HUES6 (cell line): ENCODE measurements at regions not wholly inside any gene's neighbourhood (a gene's known extent, or its start where the extent isn't known, plus 50 kb on each side); places are given as distances from the start of the nearest gene placed in this dataset.

Experiments used
- H3K27ac ChIP-seq: 2 replicates; pipeline ENCODE4 v1.7.0; 2013; ENCODE audit warnings: low read depth, mild to moderate bottlenecking, low read length, inconsistent platforms
- H3K27me3 ChIP-seq: 2 replicates; pipeline ENCODE4 v1.6.1; 2013; ENCODE audit warnings: low read length; ENCODE audit not compliant: control insufficient read depth, insufficient read depth
- H3K36me3 ChIP-seq: 2 replicates; pipeline ENCODE4 v1.6.1; 2013; ENCODE audit warnings: low read length; ENCODE audit not compliant: control insufficient read depth, insufficient read depth
- H3K4me1 ChIP-seq: 2 replicates; pipeline ENCODE4 v1.6.1; 2013; ENCODE audit warnings: low read length; ENCODE audit not compliant: control insufficient read depth, insufficient read depth
- H3K4me3 ChIP-seq: 2 replicates; pipeline ENCODE4 v1.5.1; 2013; ENCODE audit warnings: low read depth, low read length
- H3K9ac ChIP-seq: one replicate; pipeline ENCODE4 v1.6.1; 2013; ENCODE audit warnings: mild to moderate bottlenecking, low read length
- H3K9me3 ChIP-seq: 2 replicates; pipeline ENCODE4 v1.6.1; 2013; ENCODE audit warnings: low read depth, low read length; ENCODE audit not compliant: control insufficient read depth, insufficient read depth

DNA sequence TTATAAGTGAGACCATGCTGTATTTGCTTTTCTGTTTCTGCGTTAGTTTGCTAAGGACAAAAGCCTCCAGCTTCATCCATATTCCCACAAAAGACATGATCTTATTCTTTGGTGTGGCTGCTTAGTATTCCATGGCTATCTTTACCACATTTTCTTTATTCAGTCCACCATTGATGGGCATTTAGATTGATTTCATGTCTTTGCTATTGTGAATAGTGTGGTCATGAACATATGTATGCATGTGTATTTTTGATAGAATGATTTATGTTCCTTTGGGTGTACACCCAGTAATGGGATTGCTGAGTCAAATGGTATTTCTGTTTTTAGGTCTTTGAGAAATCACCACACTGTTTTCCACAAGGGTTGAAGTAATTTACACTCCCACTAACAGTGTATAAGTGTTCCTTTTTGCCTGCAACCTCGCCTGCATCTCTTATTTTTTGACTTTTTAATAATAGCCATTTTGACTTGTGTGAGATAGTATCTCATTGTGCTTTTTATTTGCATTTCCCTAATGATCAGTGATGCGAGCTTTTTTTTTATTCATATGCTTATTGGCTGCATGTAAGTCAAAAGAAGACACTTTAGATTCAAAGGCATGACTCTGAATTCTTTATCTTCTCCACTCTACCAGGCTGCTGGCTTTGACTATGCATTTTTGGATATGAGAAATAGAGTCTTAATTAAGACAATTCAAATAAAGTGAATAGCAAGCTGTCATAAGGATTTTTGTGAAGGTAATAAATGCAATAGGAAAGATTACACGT lies 183.3 kb upstream of the SYNPR start:
- Histone ChIP-seq H3K9ac (no peak overlapping the region), H3K4me3 (no peak overlapping the region), H3K4me1 (peaks cover 15% of the 10 kb centered on the region), H3K36me3 (peaks cover 5% of the 10 kb centered on the region; the same call in 1 of the 2 replicates), H3K9me3 (no peaks in the 10 kb centered on the region), H3K27ac (no peak overlapping the region), H3K27me3 (no peaks in the 10 kb centered on the region)

DNA sequence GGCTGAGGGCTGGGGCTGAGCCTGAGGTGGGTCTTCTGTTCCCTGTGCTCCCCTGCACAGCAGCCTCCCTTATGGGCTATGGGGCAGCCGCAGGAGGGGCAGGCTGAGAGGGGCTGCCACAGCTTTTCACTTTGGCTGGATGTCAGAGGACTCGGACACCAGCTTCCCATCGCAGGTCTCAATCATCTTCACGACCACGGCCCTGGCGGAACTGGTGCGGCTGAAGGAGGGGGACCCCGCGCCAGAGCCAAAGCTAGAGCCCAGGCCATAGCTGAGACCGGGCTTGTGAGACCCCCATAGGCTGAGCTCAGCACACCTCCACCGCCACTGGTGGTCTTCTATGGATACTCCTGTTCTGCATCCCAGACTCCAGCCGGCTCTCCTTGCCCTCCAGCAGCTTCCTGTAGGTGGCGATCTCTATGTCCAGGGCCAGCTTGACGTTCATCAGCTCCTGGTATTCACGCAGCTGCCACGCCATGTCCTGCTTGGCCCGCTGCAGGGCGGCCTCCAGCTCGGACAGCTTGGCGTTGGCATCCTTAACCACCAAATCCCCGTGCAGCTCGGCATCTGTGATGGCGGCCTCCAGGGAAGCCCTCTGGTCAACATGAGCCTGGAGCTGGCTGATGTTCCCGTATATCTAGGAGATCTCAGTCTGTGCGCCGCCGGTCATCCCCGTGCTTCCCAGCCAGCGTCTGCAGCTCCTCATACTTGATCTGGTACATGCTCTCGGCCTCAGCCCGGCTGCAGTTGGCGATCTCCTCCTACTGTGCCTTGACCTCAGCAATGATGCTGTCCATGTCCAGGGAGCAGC lies 181.7 kb upstream of the SYNPR start:
- Histone ChIP-seq H3K27ac (no peak overlapping the region), H3K9ac (no peak overlapping the region), H3K4me3 (no peak overlapping the region), H3K9me3 (no peaks in the 10 kb centered on the region), H3K4me1 (peaks cover 14% of the 10 kb centered on the region), H3K27me3 (no peaks in the 10 kb centered on the region), H3K36me3 (peaks cover 5% of the 10 kb centered on the region; the same call in 1 of the 2 replicates)

DNA sequence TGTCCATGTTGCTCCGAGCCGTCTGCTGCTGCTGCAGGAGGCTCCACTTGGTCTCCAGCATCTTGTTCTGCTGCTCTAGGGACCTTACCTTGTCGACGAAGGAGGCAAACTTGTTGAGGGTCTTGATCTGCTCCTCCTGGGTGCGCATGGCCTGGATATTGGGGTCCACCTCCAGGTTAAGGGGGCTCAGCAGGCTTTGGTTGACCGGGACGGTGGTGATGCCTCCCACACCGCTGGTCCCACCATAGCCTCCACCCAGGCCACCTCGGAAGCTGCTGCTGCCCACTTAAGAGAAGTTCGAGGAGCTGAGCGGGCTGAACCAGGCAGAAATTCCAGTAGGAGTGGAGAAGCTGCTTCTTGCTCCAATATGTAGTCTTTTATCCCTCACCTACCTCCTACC lies 180.7 kb upstream of the SYNPR start:
- Histone ChIP-seq H3K4me3 (no peak overlapping the region), H3K27me3 (no peaks in the 10 kb centered on the region), H3K4me1 (peaks cover 9% of the 10 kb centered on the region; the same call in 1 of the 2 replicates), H3K27ac (no peak overlapping the region), H3K36me3 (peaks cover 5% of the 10 kb centered on the region; the same call in 1 of the 2 replicates), H3K9ac (no peak overlapping the region), H3K9me3 (no peaks in the 10 kb centered on the region)

DNA sequence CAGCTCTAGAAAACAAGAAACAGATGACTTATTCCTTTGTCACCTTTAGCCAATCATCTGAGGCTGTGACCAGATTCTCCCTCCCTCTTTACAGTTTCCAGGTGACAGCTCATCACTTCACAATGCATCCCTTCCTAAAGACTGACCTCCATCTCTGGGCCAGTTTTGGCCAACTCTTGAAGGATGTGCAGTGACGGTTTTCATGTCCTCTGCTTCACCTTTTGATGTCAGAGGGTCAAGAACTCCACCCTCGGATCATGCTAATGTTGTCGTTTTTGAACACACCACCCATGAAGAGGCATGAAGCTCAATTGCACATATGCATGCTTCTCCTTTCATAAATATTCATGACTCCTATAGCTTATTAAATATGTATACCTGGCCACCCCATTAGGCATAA lies 161.2 kb upstream of the SYNPR start:
- H3K36me3 ChIP-seq = peaks cover 13% of the 10 kb centered on the region; the same call in 1 of the 2 replicates
- H3K9ac ChIP-seq = no peak overlapping the region
- no peak overlapping the region for H3K4me3 ChIP-seq
- H3K9me3 ChIP-seq = peaks cover 23% of the 10 kb centered on the region
- H3K27me3 ChIP-seq = no peaks in the 10 kb centered on the region
- no peak overlapping the region for H3K27ac ChIP-seq
- H3K4me1 ChIP-seq = no peaks in the 10 kb centered on the region

DNA sequence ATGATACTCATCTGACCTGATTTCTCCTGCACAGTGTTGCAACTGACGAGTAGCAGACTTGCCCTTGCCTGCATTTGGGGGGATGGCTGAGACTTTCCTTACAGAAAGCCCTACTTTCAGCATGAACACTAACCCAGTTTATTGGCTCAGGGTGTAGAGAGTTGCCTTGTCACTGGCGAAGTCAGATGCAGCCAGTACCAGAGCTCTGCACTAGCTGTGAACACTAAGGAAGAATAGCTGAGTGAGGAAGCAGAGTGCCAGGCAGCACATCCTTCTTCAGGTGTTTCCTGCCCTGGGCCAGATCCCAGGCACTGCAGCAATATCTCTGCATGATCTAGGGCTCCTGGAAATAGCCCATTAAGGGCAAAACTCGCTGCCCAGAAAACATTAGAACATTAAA lies 154.0 kb upstream of the SYNPR start:
- no peaks in the 10 kb centered on the region for H3K36me3 ChIP-seq
- H3K27ac ChIP-seq = no peak overlapping the region
- H3K9me3 ChIP-seq = no peaks in the 10 kb centered on the region
- H3K4me1 ChIP-seq = no peaks in the 10 kb centered on the region
- H3K9ac ChIP-seq = no peak overlapping the region
- H3K4me3 ChIP-seq = no peak overlapping the region
- no peaks in the 10 kb centered on the region for H3K27me3 ChIP-seq

DNA sequence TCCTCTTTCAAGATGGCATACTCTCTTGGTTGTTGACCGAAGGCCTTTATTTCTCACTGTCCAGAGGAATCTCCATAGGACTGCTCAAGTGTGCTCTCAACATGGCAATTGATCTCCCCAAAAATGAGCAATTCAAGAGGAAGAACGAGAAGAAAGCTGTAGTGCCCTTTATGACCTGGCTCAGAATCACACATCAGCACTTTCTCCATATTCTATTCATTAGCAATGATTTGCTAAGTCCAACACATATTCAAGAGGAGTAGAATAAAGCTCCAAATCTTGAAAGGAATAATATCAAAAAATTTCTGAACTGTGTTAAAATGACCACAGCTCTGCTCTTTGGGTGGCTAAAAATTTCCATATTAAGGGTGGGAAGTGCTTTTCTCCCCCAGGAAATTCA lies 151.6 kb upstream of the SYNPR start:
- Histone ChIP-seq H3K36me3 (no peaks in the 10 kb centered on the region), H3K4me1 (peaks cover 10% of the 10 kb centered on the region), H3K9ac (no peak overlapping the region), H3K27ac (no peak overlapping the region), H3K9me3 (no peaks in the 10 kb centered on the region), H3K27me3 (no peaks in the 10 kb centered on the region), H3K4me3 (no peak overlapping the region)

DNA sequence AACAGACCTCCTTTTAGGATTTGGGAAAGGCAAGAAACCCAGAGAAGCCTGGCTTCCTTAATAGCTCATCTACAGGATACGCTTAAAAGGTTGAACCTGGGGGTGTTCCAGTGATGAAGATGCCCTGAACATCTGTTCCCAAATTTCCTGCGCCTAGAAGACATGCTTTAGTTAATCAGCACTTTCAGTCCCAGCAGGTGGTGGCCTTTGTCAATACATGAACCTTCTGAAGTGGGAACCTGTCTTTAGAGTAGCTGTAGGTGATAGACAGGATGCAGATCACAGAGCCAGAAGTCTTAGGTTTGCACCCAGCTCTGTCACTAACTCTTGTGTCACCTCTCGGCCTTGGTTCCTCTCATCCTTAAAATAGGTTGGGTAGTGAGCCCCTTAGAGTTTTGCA lies 149.7 kb upstream of the SYNPR start:
- no peak overlapping the region for H3K27ac ChIP-seq
- no peaks in the 10 kb centered on the region for H3K27me3 ChIP-seq
- H3K4me3 ChIP-seq = no peak overlapping the region
- no peaks in the 10 kb centered on the region for H3K36me3 ChIP-seq
- H3K4me1 ChIP-seq = peaks cover 10% of the 10 kb centered on the region
- no peaks in the 10 kb centered on the region for H3K9me3 ChIP-seq
- no peak overlapping the region for H3K9ac ChIP-seq

DNA sequence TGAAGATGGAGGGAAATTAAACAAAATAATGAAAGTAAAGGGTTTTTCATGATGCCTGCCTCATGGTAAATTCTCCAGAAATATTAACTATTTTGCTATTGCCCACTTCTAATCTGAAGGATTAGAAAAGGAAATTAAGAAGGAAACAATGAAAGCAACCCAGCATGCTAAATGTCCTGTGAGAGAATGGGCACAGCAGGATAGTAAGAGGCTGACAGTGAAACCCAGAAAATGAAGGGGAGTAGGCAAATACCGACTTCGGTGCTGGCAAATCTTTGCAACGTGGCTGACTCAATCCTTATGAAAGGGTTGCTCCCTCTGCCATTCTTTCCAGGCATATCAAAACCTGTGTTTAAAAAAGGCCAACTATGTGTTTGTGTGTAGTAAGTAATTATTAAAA lies 147.5 kb upstream of the SYNPR start:
- no peaks in the 10 kb centered on the region for H3K27me3 ChIP-seq
- no peaks in the 10 kb centered on the region for H3K36me3 ChIP-seq
- no peak overlapping the region for H3K4me3 ChIP-seq
- H3K9me3 ChIP-seq = no peaks in the 10 kb centered on the region
- peaks cover 21% of the 10 kb centered on the region for H3K4me1 ChIP-seq
- no peak overlapping the region for H3K27ac ChIP-seq
- H3K9ac ChIP-seq = no peak overlapping the region

DNA sequence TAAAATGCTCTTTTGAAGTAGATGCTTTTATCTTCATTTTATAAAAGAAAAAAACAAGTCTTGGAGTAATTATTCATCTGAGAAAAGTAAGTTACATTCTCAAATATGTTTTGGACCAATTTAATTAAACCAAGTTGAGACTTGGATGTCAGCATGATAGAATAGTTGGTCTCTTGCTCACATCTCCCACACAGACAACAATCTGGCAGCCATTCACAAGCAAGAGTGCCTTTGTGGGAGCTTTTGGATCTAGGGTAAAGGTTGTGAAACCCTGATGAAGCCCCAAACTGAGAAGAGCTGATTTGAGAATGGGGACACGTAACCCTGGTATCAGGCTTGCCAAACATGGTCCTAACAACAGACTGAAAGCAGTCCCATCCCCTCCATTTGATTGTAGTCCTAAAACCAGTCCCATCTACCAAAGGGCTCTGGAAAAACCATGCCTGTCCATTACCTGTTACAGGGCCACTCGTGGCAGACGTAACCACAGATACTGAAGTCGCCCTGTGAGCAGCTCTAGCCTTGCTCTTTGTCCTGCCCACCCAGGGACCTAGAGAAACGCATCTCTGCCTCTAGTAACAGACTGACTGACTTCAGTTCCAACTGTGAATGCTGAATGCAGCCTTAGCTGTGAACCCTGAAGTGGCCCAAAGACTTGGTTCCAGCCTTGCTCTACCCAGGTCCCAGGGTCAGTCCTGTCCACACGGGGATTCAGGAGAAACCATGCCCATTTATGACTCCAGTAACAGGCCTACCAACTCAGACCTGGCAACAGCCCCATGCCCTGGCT lies 145.5 kb upstream of the SYNPR start:
- no peaks in the 10 kb centered on the region for H3K27me3 ChIP-seq
- no peaks in the 10 kb centered on the region for H3K9me3 ChIP-seq
- no peak overlapping the region for H3K9ac ChIP-seq
- H3K27ac ChIP-seq = no peak overlapping the region
- H3K4me1 ChIP-seq = peaks cover 25% of the 10 kb centered on the region
- H3K4me3 ChIP-seq = no peak overlapping the region
- no peaks in the 10 kb centered on the region for H3K36me3 ChIP-seq

DNA sequence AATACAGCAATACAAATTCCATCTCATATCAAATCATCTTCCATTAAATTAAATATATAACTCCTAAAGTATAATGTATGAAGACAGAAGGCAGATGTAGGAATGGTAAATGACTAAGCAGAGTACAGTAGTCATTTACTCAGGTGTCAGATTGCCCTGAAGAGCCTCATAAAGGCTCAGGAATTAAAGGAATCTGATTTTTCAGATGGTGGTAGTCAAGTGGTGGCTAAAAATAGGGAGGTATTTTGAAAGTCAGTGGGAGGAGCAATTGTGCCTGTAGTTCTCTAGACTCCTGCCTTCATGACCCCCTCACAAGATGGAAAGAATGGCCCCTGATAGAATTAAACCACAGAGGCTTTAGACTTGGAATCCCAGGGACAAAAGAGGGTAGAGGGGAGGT lies 142.7 kb upstream of the SYNPR start:
- Histone ChIP-seq H3K27me3 (no peaks in the 10 kb centered on the region), H3K9me3 (no peaks in the 10 kb centered on the region), H3K4me3 (peak overlapping the region; percentile 49; the same call in 1 of the 2 replicates), H3K27ac (peak overlapping the region; percentile 80), H3K9ac (no peak overlapping the region), H3K4me1 (peaks cover 22% of the 10 kb centered on the region), H3K36me3 (no peaks in the 10 kb centered on the region)
